ENCODE measurements at regions not wholly inside any gene's neighbourhood (a gene's known extent, or its start where the extent isn't known, plus 50 kb on each side); places are given as distances from the start of the nearest gene placed in this dataset.

DNA sequence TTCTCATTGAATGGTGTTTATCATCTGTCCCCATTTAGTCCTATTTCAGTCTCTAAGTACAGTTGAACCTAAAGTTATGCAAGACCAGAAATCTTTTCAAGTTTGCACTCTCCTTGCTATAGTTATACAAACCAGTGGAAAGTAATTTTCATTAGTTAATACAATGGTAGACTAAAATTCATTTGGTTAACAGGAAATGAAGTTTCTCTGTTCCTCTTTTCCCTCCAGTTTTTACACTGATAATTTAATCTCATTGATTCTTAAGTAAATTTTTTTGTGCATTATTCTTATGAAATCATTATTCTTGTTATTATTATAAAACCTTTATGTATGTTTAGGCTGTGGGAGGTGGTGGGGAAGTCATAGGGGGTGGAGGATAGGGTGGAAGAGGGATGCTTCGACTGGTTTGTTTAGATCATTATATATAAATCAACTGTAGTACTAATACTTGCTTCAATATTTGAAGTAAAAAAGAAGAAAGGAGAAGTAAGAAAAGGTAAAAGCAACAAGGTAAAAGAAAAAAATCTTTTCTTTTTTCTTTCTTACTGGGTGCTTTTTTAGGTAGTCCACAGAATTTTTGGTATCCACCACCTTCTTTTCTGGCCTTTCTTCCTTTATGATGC is 104.1 kb downstream of the GPR85 start:
- TF ChIP-seq, protein P1, sequence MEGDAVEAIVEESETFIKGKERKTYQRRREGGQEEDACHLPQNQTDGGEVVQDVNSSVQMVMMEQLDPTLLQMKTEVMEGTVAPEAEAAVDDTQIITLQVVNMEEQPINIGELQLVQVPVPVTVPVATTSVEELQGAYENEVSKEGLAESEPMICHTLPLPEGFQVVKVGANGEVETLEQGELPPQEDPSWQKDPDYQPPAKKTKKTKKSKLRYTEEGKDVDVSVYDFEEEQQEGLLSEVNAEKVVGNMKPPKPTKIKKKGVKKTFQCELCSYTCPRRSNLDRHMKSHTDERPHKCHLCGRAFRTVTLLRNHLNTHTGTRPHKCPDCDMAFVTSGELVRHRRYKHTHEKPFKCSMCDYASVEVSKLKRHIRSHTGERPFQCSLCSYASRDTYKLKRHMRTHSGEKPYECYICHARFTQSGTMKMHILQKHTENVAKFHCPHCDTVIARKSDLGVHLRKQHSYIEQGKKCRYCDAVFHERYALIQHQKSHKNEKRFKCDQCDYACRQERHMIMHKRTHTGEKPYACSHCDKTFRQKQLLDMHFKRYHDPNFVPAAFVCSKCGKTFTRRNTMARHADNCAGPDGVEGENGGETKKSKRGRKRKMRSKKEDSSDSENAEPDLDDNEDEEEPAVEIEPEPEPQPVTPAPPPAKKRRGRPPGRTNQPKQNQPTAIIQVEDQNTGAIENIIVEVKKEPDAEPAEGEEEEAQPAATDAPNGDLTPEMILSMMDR (conservative IDR thresholded peaks at IDR 0.05; ENCODE audit: low read depth, low read length) = no peak
- no peak for TF ChIP-seq EZH2 (IDR thresholded peaks at IDR 0.05; ENCODE audit: borderline replicate concordance, low read depth, low read length, poor library complexity, severe bottlenecking)

Measured in A673 (cell line).